ENCODE measurements at regions not wholly inside any gene's neighbourhood (a gene's known extent, or its start where the extent isn't known, plus 50 kb on each side); places are given as distances from the start of the nearest gene placed in this dataset.

DNA sequence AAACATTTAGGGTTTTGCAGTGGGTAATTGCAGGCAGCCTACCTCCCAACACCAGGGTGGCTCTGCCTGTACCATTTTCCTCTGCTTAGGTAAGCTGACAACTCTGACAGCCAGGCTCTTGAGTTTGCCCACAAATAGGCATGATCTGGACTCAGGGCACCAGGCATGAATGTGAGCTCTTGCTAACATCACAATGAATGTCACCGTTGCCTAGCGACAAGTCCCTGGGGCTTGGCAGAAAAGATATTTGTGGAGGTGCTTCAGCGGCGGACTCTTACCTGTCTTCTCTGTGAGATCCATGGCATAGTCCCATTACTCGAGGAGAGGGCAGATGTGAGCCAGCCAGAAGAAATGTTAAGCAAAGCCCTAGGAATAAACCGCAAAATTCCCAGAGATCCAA lies 677.5 kb upstream of the TSPY4 start:
- no peak for DNase-seq (ENCODE audit: low spot score)

DNA sequence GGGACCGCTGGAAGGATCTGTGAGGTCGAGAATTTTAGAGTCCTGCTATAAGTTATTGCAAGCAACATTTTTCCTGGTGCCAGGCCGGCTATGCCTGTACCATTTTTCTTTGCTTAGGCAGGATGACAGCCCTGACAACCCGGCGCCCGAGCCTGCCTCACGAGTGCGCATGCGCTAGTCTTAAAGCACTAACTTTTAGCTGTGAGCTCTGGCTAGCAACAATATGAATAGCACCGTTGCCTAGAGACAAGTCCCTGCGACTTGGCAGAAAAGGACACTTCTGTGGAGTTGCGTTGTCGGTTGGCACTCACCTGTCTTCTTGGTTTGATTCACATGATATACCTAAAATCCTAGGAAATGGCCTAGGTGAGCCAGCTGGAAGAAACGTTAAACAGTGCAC lies 663.4 kb upstream of the TSPY4 start:
- DNase-seq (ENCODE audit: low spot score) = no peak

DNA sequence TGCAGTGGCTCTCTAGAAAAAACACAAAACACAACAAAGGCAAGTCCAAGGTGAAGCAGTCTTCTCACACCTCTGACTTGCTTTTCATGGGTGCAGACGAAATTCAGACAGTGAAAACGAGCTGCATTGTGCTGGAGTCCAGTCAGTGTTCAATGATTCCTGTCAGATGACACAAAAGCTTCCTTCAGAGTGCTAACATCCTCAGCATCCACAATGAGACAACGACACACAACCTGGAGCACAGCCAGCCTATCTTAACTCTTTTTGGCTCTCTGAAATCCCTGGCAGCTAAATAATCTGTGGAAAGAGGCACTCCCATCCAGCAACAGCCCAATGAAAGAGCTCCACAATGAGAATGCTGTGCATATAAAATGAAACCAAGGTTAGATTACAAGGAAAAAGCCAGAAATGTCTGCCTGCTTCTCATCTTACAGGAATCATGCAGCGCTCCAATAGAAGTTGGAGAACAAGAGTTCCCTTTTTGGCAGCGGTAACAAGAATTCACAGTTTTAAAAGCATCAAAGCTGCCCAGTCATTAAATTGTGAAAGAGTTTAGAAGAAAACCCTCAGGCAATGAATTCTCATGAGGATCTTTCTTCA lies 659.8 kb upstream of the TSPY4 start:
- DNase-seq (ENCODE audit: low spot score) = no peak

DNA sequence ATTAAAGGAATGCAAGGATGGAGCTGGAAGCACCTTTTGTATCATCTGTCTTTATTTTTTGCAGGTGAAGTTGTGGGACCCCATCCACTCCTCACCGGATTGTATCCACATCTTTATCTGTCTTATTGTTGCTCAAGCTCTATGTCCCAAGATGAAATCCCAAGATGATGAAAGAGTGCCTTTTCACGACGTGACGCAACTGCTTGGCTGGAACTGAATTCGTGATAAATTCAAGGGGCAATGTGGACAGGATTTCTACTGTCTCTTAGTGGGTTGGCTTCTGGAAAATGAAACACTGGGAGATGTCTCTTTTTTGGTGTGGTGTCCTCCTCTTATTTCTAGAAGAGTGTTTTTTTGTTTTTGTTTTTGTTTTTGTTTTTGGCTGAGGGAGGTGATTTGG lies 650.1 kb upstream of the TSPY4 start:
- no peak for DNase-seq (ENCODE audit: low spot score)

DNA sequence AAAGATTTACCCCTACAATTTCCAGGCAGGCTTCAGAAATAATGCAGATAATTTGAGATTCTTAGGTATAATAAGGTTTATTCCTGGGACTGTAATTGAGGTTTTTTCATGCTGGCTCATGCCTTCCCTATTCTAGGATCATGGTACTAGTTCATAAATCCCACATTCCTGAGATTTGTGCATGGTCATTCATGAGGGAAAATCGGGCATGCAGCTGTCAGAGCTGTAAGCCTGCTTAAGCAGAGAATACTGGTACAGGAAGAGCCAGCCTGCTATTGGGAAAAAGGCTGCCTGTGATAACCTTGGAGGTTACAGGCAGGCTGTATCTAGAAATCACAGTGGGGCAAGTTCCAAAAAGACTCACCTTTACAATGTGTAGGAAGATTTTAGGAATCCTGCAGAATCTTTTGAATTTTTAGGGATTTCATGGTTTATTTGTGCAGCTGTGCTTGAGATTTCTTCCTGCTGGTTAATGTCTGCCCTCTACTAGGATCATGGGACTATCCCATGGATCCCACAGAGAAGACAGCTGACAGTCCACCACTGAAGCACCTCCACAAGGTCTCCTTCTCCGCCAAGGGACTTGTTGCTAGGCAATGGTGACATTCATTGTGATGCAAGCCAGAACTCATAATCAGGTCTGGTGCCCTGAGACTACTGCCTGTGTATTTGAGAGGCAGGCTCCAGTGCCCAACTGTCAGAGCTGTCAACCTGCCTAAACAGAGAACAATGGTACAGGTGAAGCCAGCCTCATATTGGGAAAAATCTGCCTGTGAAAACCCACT lies 646.2 kb upstream of the TSPY4 start:
- no peak for DNase-seq (ENCODE audit: low spot score)

DNA sequence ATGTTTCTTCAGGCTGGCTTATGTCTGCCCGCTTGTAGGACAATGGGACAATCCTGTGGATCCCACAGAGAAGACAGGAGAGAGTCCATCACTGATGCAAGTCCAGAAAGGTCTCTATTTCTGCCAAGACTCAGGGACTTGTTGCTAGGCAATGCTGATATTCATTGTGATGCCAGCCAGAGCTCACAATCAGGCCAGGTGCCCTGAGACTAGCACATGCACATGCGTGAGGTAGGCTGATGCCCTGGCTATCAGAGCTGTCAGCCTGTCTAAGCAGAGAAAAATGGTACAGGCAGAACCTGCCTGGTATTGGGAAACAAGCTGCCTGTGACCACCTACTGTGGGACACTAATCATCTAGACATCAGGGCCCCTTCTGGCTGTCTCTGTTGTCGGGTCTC lies 638.7 kb upstream of the TSPY4 start:
- no peak for DNase-seq (ENCODE audit: low spot score)

DNA sequence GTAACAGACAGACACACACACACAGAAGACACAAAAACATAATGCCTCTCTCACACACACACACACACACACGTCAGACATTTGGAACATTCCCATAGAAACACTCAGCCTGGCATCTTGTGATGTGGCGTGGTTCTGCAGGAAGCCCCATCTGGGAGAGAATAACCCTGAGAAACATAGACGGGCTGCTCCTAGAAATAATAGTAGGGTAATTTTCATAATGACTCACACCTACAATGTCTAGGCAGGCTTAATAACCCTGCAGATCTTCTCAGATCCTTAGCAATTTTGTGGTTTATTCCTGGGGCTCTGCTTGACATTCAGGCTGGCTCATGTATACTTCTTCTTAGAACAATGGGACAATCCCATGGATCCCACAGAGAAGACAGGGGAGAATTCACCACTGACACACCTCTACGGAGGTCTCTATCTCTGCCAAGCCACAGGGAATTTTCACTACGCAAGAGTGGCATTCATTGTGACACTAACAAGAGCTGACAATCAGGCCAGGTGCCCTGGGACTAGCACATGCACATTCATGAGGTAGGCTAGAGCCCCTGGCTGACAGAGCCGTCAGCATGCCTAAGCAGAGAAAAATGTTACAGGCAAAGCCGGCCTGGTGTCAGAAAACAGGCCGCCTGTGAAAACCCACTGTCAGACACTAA lies 631.5 kb upstream of the TSPY4 start:
- DNase-seq (ENCODE audit: low spot score) = no peak

DNA sequence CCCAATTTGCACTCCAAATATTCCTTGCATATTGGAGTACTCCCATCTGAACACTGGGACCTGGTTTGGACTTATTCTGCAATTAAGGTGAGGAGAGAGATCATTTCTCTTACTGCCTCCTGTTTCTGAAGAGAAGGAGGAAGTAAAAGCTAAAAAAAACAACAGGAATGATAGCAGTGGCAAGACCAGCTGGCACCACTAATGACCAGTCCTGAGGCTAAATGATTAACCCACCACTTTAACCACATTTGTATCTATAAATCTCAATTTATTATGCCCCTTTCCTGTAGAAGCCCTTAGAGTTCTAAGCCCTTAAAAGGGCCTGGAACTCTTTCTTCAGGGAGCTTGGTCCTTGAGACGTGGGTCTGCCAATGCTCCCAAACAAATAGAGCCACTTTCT lies 625.0 kb upstream of the TSPY4 start:
- no peak for DNase-seq (ENCODE audit: low spot score)

DNA sequence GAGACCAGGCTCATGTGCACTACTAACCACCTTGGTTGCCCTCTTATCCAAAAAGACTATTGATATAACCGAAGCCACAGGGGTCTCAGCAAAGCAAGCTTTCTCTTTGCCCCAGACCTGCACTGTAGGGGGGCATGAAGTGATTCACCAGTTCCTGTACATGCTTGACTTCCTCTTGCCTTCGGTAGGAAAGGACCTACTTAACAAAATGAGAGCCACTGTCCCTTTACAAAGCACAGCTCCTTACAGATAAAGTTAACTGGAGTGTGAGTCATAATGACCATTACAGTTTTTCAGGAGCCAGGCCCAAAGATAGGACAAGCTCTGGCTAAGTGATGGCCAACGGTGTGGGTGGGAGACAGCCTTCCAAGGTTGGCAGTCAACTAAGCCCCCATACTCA lies 622.0 kb upstream of the TSPY4 start:
- DNase-seq (ENCODE audit: low spot score) = no peak

DNA sequence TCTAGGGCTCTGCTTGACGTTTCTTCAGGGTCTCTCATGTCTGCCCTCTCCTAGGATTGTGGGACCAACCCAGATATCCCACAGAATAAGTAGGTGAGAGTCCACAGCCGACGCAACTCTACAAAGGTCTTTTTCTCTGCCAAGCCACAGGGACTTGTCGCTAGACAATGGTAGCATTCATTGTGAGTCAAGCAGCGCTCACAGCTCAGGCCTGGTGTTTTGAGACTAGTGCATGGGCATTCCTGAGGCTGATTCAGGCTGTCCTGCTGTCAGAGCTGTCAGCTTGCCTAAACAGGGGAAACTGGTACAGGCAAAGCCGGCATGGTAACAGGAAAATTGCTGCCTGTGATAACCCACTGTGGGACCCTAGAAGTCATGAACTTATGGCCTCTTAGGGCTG lies 610.6 kb upstream of the TSPY4 start:
- no peak for DNase-seq (ENCODE audit: low spot score)

DNA sequence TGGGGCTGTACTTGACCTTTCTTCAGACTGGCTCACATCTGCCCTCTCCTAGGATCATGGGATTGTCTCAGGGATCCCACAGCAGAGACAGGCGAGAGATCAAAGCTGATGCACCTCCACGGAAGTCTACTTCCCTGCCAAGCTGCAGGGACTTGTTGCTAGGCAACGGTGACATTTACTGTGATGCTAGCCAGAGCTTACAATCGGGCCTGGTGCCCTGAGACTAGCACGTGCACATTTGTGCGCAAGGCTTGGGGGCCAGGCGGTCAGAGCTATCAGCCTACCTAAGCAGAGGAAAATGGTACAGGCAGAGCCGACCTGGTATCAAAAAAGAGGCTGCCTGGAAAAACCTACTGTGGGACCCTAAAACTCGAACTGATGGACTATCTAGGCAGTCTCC lies 607.3 kb upstream of the TSPY4 start:
- no peak for DNase-seq (ENCODE audit: low spot score)

DNA sequence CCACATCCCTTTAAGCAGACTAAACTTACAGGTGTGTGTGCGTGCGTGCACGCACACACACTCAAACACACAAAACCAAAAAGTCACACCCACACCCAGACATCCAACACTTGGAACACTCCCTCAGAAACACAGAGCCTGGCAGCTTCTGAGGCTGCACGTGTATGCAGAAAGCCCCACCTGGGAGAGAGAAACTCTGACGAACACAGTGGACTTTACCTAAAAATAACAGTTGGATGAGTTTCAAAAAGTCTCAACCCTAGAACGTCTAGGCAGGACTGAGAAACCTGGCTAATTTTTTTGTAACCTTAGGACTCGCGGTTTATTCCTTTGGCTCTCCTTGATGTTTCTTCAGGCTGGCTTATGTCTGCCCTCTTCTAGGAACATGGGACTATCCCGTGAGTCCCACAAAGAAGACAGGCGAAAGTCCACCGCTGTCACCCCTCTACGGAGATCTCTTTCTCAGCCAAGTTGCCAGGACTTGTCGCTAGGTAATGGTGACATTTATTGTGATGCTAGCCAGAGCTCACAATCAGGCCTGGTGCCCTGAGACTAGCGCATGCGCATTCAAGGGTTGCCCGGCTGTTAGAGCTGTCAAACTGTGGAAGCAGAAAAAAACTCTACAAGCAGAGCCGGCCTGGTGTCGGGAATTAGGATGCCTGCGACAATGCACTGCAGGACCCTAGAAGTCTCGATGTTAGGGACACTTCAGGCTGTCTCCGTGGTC lies 595.8 kb upstream of the TSPY4 start:
- DNase-seq (ENCODE audit: low spot score) = no peak

DNA sequence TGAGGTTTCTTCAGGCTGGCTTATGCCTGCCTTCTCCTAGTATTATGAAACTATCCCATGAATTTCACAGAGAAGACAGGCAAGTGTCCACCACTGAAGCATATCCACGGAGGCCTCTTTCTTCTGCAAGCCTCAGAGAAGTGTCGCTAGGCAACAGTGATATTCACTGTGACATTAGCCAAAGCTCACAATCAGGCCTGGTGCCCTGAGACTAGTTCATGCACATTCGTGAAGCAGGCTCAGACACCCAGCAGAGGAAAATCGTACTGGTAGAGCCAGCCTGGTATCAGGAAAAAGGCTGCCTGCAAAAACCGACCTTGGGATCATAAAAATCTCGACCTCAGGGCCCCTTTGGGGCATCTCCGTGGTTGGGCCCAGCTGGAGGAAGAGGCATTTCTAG lies 573.1 kb upstream of the TSPY4 start:
- no peak for DNase-seq (ENCODE audit: low spot score)

DNA sequence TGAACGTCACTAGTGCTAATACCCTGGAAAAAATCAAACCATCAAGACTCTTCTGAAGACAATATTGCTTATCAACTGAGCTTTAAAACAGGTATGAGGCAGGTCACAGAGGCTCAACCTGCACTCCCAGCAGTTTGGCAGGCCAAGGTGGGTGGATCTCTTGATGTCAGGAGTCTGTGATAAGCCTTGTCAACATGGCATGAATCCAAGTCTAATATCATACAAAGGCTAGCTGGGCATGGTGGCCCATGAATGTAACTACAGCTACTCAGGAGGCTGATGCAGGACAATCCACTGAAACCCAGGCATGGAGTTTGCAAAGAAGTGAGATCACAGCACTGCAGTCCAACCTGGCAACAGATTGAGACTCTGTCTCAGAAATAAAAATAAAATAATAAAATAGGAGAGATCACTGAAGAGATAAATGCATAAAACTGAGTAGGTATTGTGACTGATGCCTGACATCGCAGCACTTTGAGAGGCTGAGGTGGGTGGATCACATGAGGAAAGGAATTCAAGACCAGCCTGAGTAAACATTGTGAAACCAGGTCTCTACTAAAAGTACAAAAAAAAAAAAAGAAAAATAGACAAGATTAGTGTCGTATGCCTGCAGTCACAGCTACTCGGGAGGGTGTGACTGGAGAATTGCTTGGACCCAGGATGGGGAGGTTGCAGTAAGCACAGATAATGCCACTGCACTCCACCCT lies 555.9 kb upstream of the TSPY4 start:
- DNase-seq (ENCODE audit: low spot score) = no peak

DNA sequence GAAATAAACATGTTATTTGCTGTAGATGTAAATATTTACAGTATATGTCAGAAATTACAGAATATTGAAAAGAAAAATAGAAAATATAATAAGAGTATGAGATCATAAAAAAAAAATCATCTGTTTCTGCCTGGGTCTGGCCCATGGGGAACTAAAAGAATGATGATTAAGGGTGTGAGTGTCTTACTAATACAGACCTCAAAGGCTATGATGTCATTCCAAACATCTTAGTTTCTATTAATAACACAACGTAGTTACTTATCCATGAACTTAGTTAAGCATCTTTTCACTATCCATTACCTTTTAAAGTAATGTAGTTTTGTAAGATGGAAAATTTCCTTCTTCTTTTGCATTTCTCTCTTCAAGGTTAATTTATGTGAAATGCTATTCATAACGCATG lies 542.7 kb upstream of the TSPY4 start:
- DNase-seq (ENCODE audit: low spot score) = no peak

DNA sequence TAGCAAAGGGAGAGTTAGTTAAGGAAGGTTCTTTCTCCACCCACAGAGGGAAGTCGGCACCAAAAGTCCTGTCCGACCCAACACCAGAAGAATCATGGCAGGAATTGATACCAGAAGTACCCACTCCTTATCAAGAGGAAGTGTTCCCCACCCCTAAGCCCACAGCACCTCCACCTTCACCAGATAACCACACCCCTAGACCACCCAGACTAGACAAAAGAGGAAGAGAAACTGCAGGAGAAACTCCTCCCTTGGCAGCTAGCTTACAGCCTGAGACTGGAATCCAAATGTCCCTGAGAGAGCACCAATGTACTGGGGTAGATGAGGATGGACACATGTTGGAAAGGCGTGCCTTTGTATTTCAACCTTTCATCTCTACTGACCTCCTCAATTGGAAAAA lies 532.9 kb upstream of the TSPY4 start:
- no peak for DNase-seq (ENCODE audit: low spot score)

DNA sequence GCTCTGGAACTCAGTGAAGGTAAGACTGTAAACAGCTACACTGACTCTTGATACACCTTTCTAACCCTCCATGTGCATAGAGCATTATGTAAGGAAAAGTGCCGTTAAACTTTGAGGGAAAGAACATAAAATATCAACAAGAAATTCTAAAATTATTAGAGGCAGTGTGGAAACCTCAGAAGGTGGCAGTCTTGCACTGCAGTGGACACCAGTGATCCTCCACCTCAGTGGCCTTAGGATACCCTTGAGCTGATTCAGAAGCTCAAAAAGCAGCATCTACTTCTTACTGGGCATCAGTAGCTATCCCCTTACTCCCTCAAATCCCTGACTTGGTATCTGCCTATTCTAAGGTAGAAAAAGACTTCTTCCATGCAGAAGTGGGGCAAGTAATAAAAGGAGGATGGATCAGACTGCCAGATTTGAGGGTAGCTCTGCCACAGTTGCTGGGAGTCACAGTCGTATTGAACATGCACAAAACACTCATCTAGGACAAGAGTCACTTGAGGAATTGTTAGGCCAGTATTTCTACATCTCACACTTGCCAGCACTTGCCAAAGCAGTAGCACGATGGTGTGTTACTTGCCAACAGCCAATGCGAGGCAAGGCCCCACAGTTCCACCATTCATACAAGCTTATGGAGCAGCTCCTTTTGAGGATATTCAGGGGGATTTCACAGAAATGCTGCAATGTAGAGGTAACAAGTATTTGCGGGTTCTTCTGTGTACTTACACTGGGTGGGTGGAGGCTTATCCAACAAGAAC lies 529.4 kb upstream of the TSPY4 start:
- no peak for DNase-seq (ENCODE audit: low spot score)

DNA sequence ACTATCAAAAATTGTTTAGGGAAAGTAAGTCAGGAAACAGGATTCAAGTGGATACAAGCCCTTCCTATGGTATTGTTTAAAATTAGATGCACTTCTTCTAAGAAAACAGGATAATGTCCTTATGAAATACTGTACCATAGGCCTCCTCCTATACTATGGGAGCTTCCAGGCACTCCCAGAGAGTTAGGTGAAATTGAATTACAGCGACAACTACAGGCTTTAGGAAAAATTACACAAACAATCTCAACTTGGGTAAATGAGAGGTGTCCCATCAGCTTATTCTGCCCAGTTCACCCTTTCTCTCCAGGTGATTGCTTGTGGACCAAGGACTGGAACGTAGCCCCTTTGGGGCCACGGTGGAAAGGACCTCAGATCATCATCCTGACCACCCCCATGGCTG lies 528.7 kb upstream of the TSPY4 start:
- DNase-seq (ENCODE audit: low spot score) = no peak

DNA sequence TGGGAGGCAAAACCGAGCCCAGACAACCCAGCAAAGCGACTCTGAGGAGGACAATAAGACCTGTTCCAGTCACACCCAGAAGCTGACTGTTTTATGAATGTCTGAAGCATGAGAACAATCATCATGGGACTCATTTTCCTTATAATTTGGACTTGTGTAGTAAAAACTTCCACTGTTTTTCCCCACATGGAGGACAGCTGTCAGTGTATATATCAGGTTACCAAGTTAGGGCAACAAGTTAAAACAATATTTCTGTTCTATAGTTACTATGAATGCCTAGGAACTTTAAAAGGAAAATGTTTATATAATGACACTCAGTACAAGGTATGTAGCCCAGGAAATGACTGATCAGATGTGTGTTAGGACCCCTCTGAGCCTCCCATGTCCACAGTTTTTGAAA lies 528.2 kb upstream of the TSPY4 start:
- DNase-seq (ENCODE audit: low spot score) = no peak

DNA sequence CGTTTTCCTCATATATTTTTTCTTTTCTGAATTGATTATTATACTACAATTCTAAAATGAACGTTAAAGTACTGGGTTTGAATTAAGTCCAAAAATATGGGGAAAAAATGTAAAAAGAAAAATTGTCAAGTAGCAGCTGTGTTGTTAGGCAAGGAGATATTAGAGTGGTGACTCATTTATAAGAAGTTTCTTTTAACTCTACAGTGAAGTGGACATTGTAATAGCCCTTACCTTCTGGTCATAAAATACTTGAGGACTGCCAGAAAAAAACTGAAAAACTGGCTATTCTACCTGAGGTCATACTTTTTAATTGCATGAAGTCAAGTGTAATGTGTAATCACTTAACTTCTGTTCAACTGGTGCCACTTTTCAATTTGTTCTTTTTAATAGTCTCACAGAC lies 523.1 kb upstream of the TSPY4 start:
- no peak for DNase-seq (ENCODE audit: low spot score)

DNA sequence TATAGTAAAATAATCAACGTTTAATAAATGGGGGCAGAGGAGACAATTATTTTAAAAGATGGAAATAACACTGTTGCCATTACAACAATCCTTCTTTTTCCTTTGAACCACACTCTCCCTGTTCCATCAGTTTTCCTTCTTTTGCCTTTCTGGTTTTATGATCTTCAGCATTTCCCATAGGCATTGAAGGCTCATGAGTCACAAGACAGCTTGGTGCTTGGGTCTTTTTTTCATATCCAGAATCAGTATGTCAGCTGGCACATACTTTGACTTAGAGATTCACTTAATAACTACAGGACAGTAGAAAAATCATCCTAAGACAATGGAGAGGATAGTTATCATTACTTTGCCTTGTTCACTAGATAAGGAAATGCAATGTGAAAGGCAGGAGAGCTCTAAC lies 521.6 kb upstream of the TSPY4 start:
- no peak for DNase-seq (ENCODE audit: low spot score)
